Right renal cortex interstitium (tissue), 3 donors: ENCODE measurements at regions not wholly inside any gene's neighbourhood (a gene's known extent, or its start where the extent isn't known, plus 50 kb on each side); places are given as distances from the start of the nearest gene placed in this dataset.
"Not testable (repeated sequence)": the region's sequence is repeated elsewhere in the genome, so short reads cannot be mapped to it uniquely, and the experiment has no call there.

Experiments used
- DNase-seq, 3 donors: peaks; one replicate each; pipeline ENCODE4 v3.0.0-alpha.2; 2013; ENCODE audit warnings: low read depth in 3 of 3, low spot score in 2 of 3

GRCh38 chr13:59266478-59267063, 897.2 kb downstream of the DIAPH3 start:
- DNase-seq: no peak

- no peak for DNase-seq
These were observed 894.3 kb downstream of the DIAPH3 start for GRCh38 chr13:59269476-59269875.

DNA sequence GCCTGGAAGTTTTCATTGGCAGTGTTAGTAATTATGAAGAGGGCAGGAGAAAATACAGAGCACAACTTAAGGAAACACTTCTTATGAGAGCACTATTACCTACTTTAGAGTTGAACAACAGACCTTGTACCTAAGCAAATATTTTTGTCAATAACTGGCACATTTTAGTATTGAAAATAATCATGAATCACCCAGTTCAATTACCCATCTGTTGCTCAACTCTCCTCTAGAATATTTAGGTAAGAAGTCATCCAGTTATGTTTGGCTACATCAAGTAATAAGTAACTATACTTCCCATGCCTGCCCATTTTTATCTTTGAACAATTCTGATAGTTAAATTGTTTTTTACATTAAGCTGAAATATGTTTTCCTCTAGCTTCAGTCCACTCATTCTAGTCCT, 893.4 kb downstream of the DIAPH3 start:
- DNase-seq: no peak

GRCh38 chr13:59274958-59275727, 888.6 kb downstream of the DIAPH3 start:
- no peak for DNase-seq

DNA sequence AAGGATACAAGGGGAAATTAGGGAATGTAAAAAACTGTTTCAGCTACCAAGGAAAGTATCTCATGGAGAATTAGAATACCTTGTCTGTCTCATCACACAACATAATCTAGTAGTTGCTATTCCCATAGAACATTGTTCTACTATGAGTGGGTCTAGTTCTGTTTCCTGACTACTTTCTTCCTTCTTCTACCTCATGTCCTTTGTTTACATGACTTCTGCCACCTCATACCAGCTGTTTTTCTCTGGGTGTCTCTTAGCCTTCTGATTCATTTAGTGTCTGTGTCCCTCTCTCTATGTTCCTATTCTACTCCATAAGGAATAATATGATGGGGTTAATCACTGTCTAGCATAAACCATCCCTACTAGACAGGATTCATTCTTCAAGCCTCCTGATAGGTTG, 887.3 kb downstream of the DIAPH3 start:
- no peak for DNase-seq

DNA sequence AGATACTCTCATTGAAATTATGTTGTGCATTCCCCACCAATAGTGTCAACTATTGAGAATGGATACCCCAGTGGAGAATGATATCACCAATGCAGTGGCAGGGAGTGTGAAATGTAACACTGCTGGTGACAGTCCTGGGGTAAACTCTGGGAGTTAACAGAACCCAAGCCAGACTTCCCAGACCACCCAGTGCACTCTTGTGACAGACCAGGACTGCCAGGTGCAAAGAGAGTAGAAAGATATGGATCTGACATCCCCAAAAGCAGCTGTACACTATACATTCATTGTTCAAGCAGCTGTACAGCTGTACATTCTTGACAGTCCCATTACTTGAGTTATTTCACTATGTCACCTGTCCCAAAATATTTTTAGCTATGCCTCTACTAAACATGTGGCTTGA, 886.6 kb downstream of the DIAPH3 start:
- DNase-seq: no peak

DNA sequence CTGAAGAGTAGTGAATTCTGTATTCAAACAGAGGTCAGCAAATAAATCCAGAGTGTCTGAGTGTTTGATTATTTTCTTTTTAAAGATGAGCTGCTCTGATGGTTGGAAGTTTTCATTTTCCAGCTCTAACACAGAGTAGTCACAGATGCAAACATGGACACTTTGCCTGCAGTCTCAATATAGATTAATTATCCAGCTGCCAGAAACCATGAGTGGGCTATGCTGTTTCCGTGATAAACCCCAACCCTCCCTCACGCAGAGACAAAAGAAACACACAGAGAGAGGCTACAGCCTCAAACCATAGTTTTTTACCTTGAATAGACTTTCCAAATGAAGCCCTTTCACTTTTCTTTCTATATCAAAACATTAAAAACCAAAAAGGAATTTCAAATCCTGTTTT, 884.7 kb downstream of the DIAPH3 start:
- DNase-seq: no peak

- no peak for DNase-seq
These were observed 884.2 kb downstream of the DIAPH3 start for GRCh38 chr13:59279576-59279975.

GRCh38 chr13:59280297-59280696, 883.4 kb downstream of the DIAPH3 start:
- no peak for DNase-seq

DNA sequence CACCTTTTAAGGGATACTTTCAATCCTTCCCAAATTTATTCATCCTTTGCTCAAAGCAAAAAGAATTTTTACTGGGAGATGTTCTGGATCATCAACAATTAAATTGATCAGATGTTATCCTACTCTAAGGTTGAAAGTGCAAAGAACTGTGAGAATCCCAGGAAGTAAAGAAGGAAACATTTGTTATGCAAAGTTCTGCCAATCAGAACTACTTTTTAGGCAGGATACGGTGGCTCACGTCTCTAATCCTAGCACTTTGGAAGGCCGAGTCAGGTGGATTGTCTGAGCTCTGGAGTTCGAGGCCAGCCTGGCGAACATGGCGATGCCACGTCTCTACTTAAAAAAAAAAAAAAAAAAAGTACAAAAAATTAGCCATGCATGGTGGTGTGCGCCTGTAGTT, 882.3 kb downstream of the DIAPH3 start:
- DNase-seq: no peak

DNA sequence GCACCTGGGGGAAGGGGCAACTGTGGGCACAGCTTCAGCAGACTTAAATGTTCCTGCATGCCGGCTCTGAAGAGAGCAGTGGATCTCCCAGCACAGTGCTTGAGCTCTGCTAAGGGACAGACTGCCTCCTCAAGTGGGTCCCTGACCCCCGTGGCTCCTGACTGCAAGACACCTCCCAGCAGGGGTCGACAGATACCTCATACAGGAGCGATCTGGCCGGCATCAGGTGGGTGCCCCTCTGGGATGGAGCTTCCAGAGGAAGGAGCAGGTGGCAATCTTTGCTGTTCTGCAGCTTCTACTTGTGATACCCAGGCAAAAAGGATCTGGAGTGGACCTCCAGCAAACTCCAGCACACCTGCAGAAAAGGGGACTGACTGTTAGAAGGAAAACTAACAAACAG, 871.5 kb downstream of the DIAPH3 start:
- not testable (repeated sequence) for DNase-seq

- no peak for DNase-seq
These were observed 864.1 kb downstream of the DIAPH3 start for GRCh38 chr13:59299584-59299983.

- no peak for DNase-seq
These were observed 863.2 kb downstream of the DIAPH3 start for GRCh38 chr13:59300355-59301173.

DNA sequence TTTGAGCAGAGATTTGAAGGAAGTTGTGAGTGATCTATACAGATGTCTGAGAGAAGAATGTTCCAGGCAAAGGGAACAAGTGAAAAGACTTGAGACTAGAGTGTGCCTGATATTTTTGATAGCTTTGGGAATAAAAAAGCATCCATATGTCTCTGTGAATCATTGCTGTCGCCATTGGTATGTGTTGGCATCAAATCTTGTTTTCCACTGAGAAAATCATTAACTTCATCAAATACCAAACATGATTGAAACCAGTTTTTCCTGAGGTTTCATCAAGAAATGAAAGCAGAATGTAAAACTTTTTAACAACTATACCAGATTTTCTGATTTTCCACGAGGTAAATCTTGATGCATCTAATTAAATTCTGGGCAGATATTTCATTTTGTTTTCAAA, 862.6 kb downstream of the DIAPH3 start:
- no peak for DNase-seq

GRCh38 chr13:59303433-59303832, 860.3 kb downstream of the DIAPH3 start:
- DNase-seq: no peak

- DNase-seq: no peak
These were observed 859.1 kb downstream of the DIAPH3 start for GRCh38 chr13:59304596-59304995.

- no peak for DNase-seq
These were observed 857.8 kb downstream of the DIAPH3 start for GRCh38 chr13:59305896-59306295.

- no peak for DNase-seq
These were observed 851.0 kb downstream of the DIAPH3 start for GRCh38 chr13:59312776-59313175.

DNA sequence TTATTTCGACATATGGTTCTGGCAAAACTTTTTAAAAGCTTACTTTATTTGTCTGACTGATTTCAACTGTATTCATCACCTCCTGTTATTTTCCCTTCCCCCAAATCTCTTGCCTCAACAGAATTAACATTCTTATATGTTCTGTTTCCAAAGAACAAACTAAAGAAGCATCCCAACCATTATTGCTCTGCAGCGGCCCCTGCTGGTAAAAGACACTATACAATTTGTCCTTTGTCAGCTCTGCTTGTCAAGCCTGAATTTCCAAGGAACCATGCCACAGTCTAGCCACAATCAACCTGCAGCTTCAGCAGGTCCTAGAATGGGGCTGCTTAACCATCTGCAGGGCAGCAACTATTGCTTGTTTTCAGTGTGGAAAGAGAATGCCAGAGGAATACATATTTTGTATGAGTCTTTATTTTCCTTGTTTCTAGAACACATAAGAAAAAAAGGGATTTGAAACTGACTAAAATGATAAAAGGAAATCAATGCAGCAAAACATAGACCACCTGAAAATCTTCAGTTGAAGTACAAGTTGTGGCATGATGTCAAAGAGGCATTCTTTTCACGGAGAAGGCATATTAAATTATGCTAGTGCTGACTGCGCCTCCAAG, 845.3 kb downstream of the DIAPH3 start:
- DNase-seq: peak in 2 of 3 donors; percentile 64 to 66

GRCh38 chr13:59319276-59319675, 844.5 kb downstream of the DIAPH3 start:
- DNase-seq: no peak

GRCh38 chr13:59320021-59320420, 843.7 kb downstream of the DIAPH3 start:
- no peak for DNase-seq
